NB4 (cell line): ENCODE measurements at regions not wholly inside any gene's neighbourhood (a gene's known extent, or its start where the extent isn't known, plus 50 kb on each side); places are given as distances from the start of the nearest gene placed in this dataset.

Experiments
- CTCF ChIP-seq: IDR thresholded peaks from one replicate; pipeline ENCODE4 v1.5.1; 2012; ENCODE audit warnings: low read depth, low read length
- MAX ChIP-seq: IDR thresholded peaks from 2 replicates; pipeline ENCODE4 v1.6.1; 2011; ENCODE audit warnings: low read depth, low read length
- MYC ChIP-seq: IDR thresholded peaks from 2 replicates; pipeline ENCODE4 v1.6.1; 2011; ENCODE audit warnings: low read depth, low read length
- POLR2A ChIP-seq: IDR thresholded peaks from 2 replicates; pipeline ENCODE4 v1.6.1; 2011; ENCODE audit warnings: mild to moderate bottlenecking; ENCODE audit not compliant: insufficient read length; ENCODE audit errors: extremely low read depth

GRCh38 chr15:62492900-62493299 is 327.8 kb upstream of the C2CD4B start:
- TF ChIP-seq CTCF, result no peak
- TF ChIP-seq POLR2A, result no peak
- TF ChIP-seq MAX, result no peak
- TF ChIP-seq MYC, result no peak
